NCI-H1417 (cell line): ENCODE measurements at regions not wholly inside any gene's neighbourhood (a gene's known extent, or its start where the extent isn't known, plus 50 kb on each side); places are given as distances from the start of the nearest gene placed in this dataset.

Experiments
- DNase-seq, 3 experiments: peaks; one replicate each; lab custom pipeline; 2025; lab: John Stamatoyannopoulos, UW

- no peak for DNase-seq
These were observed 65.2 kb downstream of the OTX2 start for GRCh38 chr14:56745097-56745496.

GRCh38 chr14:56744016-56744415 lies 66.3 kb downstream of the OTX2 start:
- peak in 1 of 3 experiments; percentile 39 for DNase-seq

- DNase-seq, result no peak
These were observed 67.8 kb downstream of the OTX2 start for GRCh38 chr14:56742391-56742878.

- no peak for DNase-seq
These were observed 69.0 kb downstream of the OTX2 start for GRCh38 chr14:56741325-56741724.

GRCh38 chr14:56738020-56738419 lies 72.3 kb downstream of the OTX2 start:
- no peak for DNase-seq

- DNase-seq, result peak in 1 of 3 experiments; percentile 30
These were observed 76.9 kb downstream of the OTX2 start for GRCh38 chr14:56733396-56733795.

GRCh38 chr14:56731187-56731586 lies 79.1 kb downstream of the OTX2 start:
- no peak for DNase-seq

- no peak for DNase-seq
These were observed 79.6 kb downstream of the OTX2 start for GRCh38 chr14:56730538-56731145.

GRCh38 chr14:56724013-56724412 lies 86.3 kb downstream of the OTX2 start:
- no peak for DNase-seq

GRCh38 chr14:56723418-56723817 lies 86.9 kb downstream of the OTX2 start:
- no peak for DNase-seq

GRCh38 chr14:56720703-56721460 lies 89.4 kb downstream of the OTX2 start:
- DNase-seq, result peak in 1 of 3 experiments; percentile 43

- DNase-seq, result no peak
These were observed 92.0 kb downstream of the OTX2 start for GRCh38 chr14:56718312-56718711.

- no peak for DNase-seq
These were observed 93.6 kb downstream of the OTX2 start for GRCh38 chr14:56716705-56717104.

- DNase-seq, result peak in 2 of 3 experiments; percentile 73 to 89
These were observed 94.3 kb downstream of the OTX2 start for GRCh38 chr14:56715938-56716337.

- DNase-seq, result no peak
These were observed 101.1 kb downstream of the OTX2 start for GRCh38 chr14:56709201-56709600.

GRCh38 chr14:56708704-56709103 lies 101.6 kb downstream of the OTX2 start:
- DNase-seq, result no peak

GRCh38 chr14:56703947-56704346 lies 106.3 kb downstream of the OTX2 start:
- DNase-seq, result peak in 1 of 3 experiments; percentile 44

GRCh38 chr14:56702515-56702914 lies 107.8 kb downstream of the OTX2 start:
- DNase-seq, result no peak
